ENCODE measurements at regions not wholly inside any gene's neighbourhood (a gene's known extent, or its start where the extent isn't known, plus 50 kb on each side); places are given as distances from the start of the nearest gene placed in this dataset.
"Not testable (repeated sequence)": the region's sequence is repeated elsewhere in the genome, so short reads cannot be mapped to it uniquely, and the experiment has no call there.

DNA sequence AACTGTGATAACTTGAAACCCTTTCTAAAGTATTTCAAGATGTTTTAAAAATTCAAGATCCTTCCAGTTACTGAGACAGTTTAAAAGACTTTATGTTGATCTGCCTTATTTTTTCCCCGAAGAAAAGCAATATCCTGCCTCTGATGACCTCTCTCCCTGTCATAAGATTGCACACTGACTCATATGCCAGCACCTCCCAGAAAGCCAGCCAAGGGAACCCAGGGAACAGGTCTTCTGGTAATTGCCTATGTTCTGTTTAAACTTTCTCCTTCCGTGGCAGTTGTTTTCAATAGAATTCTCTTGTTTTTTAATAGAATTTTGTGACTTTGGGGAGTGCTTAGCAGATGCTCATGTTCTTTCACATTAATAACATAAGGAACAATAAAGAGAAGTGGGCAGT lies 300.2 kb upstream of the PRKD1 start:
- no peak for DNase-seq

DNA sequence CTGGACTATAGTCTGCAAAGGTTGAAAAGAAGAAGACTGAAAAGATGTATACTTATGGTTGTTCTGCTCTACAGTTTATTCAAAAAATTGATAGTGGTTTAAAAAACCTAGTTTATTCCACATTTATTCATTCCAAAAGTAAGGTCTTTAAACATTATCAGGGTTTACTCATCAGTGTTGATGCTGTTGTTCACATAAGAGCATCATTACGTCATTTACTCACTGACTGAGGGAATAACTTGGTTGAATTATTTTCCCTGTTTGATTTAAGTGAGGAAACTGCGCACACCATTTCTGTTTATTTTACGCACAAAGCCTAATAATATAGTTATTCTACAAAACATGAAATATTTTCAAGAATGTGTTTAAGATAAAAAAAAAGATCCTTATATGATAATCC lies 303.1 kb upstream of the PRKD1 start:
- no peak for DNase-seq

DNA sequence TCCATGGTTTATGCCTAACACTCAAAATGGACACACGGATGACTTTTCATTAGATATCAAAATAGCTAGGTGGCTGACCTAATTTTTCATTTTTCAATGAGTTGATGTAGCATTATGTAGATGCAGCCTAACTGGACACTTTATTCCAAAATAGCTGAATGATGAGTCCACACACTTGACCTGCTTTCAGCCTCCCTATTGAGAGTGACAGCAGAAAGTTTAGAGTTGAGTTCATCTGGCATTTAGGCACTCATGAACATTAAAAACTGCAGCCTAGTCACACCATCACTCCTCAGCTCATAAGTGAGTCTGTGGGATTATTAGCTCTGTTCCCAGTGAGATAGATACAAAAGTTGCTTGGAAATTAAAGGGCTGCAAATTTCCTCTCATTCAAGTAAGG lies 307.3 kb upstream of the PRKD1 start:
- DNase-seq = no peak

DNA sequence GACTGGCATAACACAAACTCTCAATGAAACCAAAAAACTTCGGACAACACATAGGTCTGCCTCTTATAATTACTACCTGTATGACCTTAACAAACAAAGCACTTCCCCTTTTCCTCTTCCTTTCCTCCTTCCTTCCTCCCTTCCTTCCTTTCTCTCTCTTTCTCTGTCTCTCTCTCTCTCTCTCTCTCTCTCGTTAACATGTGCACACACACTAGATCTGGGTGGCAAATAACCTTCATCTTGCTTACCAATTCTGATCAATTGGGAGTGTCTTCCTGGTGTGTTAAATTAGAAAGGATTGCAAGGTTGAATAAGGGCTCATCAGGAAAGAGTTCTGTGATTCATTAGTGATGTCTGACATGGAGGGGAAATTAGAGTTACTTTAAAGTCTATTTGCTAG lies 307.8 kb upstream of the PRKD1 start:
- DNase-seq = no peak

DNA sequence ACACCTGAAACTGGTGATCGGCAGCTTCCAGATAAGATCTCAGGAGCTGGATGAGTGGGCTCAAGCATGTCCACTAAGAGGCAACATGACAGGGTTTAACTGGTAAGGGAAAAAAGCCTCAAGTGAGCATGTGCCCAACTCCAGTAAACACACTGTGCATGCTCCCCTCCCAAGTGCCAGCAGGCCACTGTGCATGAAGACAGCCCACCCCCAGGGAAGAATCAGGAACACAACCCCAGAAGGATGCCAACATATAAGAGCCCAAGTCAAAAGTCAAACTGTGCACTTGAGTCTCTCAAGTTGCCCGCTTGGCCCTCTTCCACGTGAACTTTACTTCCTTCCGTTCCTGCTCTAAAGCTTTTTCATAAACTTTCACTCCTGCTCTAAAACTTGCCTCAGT lies 311.3 kb upstream of the PRKD1 start:
- no peak for DNase-seq

DNA sequence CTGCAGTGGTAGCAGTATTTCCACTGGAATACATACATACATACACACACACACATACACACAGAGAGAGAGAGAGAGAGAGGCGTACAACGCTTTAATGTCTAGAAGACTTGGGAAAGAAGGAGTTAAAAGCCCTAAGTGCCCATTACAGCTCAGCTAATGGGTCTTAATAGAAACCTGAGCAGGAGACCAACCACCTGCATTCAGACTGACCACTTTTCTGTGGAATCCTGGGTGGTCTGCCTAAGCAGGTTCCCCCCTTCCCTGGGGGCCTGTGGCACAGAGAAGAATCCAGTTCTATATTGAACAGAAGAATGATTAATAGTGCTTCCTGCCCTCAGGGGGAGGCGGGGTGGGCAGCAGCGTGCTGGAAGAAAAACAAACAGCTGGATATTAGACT lies 312.4 kb upstream of the PRKD1 start:
- no peak for DNase-seq

DNA sequence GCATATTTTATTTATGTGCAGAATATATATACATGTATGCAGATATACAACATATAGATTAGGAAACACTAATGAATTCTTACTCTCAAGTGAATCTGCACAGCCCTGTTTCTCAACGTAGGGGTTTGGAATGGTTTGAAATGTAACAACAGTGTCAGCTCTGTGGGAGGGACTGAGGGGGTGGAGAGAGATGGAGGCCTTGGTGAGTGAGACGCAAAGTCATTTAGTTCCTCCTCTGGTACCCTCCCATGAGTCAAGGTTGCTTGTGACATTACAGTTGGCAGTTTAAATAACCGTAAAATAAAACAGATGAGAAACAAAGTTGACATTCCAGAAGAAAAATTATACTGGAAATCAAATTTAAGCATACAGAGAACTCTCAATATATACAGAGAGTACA lies 313.0 kb upstream of the PRKD1 start:
- no peak for DNase-seq

DNA sequence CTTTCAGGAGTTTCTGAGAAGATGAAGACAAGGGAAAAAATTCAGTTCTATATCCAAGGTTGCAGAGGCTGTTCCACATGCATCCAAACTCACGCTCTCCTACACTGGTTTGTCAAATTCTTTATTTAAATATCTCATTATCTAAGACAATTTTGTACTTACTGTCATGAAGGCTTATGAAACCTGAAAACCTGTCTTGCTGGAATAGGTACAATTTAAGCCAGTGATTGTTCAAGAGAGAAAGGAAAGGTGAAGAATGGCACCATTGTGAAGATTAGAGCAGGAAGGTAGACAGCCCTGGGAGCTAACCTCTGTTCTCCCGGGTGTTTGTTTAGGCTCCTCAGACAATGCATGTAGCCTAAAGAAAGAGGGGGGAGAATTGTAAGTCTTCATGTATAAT lies 315.1 kb upstream of the PRKD1 start:
- DNase-seq = no peak

DNA sequence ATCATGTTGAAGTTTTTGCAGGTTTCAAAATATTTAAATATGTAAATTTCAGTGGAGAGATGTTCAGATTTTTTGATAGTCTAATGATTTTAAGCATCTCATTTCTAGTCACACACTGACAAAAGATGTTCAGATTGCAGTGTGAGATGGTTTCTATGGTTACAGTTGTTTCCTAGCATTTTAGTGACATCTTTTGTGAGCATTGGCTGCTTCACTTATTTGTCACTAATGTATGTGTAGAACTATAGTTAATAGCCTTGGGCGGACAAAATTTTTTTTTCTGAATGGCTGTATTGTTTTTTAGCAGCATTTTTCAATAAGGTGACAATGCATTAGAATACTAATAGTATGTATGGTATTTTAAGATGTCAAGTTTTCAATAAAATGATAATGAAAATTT lies 315.6 kb upstream of the PRKD1 start:
- no peak for DNase-seq

DNA sequence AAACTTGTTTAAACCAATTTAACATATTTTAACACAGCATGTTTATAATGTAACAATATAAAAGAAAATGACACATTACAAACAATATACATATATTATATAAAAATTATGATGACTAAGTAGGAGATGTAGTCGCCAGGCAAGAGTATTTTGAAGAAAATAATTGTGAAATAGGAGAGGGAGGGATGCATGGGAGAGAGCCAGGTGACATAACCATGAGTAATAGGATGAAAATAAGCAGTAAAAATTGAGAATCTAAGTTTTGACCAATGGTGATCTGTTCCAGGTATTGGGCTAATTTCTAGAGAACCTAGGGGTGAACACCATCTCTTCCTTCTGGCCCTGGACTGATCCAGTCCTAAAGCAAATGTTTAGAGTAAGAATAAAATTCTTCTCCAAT lies 315.2 kb upstream of the G2E3 start:
- DNase-seq = no peak

DNA sequence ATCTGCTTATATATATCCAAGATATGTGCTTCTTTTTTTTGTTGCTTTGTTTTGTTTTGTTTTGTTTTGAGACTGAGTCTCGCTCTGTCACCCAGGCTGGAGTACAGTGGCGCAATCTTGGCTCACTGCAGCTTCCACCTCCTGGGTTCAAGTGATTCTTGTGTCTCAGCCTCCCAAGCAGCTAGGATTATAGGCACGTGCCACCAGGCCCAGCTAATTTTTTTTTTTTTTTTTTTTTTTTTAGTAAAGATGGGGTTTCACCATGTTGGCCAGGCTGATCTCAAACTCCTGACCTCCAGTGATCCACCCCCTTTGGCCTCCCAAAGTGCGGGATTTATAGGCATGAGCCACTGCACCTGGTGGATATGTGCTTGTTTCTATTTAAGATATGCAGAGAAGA lies 314.6 kb upstream of the G2E3 start:
- not testable (repeated sequence) for DNase-seq

DNA sequence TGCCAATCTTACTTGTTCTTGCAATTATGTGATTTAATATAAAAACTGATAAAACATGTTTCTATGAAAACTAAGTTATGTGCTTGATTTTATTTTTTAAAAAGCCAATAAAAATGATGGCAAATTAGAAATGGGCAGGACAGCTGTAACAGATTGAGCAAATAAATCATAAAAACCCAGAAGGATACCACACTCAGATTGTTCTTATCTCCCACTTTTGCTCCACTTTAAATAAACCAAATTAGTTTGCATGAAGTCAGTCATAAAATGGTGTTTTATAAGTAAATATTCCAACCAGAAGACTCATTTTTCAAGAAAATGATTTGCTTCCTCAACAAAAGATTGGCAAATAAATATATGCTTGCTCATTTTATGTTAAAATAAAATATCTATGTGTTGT lies 307.9 kb upstream of the G2E3 start:
- DNase-seq = no peak

DNA sequence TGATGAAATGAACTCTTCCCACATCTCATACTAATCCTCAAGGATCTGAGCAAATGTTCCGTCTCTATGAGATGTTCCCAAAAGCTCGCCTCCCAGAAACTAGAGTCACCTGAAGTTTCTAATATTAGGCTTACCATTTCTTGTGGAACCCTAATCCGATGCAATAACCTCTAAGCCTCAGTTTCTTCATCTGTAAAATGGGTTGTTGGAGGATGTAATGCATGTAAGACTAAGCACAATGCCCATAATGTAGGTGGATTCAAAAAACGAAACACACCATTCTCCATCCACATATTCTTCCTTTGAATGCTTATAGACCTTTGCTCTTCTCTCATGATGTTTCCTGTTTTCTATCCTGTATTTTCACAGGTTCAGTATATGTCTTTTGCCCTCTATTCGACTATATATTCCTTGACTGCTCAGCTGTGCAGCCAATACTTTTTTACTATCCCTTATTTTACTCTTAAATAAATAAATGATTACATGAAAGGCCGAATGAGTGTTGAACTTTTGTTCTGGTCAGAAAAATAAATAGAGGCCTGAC lies 307.3 kb upstream of the G2E3 start:
- no peak for DNase-seq

DNA sequence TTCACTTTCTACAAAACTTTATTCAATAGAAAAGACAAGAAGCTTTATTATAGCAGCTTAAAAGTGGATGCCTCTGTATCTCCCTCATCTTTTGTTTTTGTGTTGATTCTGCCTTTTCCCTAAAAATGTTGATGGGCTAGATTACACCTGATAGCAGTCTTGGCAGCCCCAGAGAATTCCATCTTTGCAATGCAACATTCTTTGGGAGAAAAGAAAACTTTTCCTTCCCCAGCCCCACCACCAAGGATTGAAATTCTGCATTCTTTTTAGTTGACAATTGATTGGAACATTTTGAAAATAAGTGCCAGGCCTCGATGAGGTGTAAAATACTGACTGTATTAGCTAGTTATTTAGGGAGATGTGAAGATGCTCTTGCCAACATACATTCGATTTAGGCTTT lies 306.8 kb upstream of the G2E3 start:
- DNase-seq = no peak

DNA sequence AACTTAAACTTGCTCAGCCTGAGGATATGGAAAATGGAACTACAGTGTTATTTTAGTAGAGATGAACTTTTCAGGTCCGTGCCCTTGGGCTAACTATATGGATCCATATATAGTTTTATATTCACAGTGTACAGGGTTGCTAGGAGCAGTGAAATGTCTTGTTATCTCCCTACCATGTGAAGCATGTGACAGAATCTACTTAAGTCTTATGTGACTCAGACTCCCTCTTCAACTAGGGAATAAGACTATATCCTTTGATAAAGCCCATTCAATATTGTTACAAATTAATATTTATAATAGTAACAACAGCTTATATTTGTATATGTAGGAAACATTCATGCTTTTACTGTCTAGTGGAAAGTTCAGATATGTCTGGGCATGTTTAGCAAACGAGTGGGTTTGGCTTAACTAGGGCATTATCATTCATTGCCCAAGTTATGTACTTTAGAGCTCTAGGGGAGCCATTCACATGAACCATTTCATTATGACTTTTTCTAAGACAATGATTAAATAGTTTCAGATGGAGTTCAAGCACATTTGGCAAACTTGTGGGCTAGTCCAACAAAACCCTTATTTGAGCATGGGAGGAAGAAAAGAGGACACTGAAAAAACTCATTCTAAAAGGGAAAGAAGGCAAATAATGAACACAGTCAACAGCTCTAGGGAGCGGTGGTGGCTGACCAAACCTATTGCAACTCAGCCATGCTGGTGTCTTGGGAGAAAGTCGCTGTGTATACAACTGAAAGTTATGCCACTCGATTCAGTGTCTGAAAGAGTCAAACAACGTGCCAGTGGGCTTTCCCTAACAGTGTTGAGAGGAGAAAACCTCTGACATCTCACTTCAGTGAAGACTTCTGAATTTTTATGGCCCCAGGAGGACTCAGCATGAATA lies 305.9 kb upstream of the G2E3 start:
- DNase-seq = no peak

DNA sequence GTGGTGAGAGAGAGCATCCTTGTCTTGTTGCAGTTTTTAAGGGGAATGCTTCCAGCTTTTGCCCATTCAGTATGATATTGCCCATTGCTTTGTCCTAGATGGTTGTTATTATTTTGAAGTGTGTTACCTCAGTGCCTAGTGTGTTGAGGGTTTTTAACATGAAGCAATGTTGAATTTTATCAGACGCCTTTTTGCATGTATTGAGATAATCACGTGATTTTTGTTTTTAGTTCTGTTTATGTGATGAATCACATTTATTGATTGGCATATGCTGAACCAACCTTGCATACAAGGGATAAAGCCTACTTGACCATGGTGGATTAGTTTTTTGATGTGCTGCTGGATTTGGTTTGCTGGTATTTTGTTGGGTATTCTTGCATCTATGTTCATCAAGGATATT lies 302.3 kb upstream of the G2E3 start:
- DNase-seq = no peak

DNA sequence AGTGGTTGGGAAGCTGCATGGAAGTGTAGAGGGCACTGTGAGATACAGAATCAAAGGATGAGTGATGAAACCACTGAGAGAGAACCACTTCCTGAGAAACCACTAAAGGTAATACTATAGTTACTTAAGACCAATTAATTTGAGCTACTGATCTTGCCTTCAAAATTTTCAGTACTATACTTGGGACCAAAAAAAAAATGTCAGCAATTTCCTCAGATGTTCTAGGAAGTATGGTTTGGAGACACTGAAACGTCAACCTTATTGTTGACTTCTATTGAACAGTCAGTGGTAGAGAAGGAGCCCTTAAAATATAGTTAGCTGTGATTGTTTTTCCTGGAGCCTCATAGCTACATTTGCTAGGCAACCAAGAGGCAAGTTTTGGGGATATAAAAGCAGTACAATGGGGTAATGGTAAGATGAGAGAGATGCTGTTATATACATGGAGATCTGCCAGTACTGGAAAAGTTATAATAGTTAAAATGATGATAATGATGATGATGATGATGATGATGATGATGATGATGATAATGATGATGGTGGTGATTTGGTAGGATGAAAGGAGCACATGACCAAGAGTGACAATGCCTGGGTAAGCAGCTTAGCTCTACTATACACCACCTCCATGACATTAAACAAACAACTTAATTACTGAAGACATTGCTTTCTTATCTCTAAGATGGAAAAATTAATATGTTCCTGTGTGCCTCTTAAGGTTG lies 300.9 kb upstream of the G2E3 start:
- no peak for DNase-seq

DNA sequence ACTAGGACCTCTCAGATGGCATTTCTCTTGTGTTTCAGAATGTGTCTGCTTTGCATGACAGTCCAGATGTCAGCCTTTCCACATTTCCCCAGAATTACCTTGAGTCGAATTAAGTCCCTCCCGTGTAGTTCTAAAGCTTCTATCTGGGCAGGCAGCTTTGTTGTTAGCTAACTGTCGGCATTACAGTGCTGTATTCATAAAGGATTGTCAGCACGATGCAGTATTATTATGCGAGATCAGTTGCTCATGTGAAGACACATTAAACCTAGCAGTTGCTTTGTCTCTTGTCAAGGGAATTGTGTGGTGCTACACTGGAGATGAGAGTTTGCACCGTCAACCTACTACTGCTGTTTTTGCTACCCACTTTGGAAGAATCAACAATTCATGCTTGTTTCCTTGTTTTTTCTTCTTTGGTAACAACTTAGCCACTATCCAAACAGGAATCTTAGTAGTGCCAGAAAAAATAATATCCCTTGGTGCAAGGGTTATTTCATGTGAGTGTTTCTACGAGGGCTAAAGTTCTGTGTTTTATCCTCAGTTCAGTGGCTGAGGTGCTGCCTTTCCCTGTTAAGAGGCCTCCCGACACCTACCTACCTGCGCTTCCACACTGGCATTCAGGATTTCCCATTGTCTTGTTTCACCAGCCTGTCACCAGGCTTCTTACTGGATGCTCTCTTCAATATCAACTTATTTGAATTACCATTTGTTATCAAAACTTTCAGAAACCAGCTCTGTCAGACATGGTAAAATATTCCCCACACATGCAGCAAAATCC lies 297.9 kb upstream of the G2E3 start:
- no peak for DNase-seq

DNA sequence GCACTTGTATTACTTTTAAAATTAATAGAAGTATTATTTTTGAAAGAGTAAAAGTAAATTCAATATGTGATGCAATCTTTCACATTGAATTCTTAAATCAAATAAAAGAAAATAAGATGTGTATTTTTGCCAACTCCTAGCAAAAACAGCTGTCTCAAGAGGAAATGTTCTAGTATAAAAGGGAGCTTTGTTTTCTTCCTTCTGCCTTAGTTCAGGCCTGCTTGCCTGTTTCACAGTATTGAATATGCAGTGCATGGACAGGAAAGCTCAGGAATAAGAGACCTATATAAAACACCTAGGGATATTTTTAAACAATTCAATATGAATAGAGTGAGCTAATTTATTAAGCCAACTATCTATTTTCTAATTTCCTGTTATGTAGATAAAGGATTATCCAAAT lies 294.8 kb upstream of the G2E3 start:
- DNase-seq = no peak

DNA sequence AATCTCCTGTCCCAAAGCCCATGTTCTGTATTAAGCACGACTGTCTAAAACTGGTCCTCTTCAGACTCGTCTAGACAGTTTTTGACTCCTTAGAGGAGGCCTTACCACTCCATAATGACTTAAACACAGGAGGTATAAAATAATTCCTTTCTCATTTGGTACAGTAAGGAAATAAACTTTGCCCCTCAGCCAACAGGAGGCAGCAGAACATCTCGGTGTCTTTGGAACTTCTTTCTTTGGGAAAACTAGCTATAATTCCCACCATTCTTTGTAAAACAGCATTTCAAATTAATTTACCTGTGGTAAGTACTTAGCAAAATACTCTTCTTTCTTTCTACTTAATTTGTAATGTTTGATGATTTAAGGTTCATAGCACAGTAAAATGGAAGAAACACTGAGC lies 292.7 kb upstream of the G2E3 start:
- DNase-seq = no peak

DNA sequence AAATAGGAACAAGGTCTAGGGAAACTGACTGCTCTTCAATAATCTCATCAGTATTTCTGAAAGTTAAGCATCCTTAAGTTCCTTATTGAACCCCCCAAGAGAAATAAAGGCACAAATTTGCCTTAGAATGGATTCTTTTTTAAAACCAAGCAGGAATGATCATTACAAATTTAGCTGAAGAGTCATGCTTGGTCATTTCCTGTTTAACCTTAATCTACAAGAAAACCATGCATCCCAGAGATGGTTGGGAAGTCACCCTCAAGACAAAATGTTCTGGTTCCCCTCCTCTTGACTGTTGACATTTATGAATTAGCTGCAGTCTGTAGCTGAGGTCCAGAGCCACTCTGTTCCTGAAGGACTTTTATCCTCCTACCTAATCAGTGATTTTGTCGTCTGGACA lies 291.8 kb upstream of the G2E3 start:
- no peak for DNase-seq

DNA sequence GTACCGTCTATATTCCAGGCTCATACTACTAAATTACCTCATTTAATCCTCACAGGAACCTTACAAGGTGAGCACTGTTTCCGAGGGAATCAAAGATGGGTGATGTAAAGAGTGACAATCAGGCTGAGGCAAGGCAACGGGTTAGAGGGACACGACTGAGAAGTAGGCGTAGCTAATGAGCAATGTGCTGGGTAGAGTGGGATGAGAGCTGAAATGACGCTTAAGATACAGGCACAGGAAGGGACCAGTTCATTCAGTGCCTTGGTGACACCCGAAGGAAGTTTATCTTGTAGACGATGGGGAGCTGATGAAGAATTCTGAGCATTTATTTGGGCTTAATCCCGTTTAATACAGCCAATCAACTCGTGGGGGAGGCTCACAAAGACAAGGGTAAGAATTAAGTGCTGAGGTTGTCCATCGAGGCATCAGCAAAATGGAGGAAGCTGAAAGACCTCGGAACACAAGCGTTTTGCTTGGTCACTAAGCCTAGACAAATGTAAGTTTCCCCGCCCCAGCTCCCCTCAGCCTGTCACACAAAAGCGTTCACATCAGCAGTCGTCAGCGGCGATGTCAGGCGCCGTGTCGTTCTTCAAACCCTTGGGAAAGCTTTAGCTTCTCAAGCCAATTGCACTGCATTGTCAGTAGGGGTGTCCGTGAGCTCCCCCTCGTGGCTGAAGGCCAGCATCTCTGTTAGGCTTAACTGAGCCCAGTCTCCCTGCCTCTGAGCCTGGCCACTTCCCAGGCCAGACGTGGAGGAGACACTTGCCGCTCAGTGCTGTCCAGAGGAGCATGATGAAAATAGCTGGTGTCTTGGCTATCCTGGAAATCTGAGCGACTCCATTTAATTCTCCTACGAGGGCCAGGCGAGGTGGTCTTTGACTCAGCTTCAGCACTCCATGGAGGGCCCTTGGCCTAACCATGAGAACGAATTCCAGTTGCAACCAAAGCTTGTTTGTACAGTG lies 288.5 kb upstream of the G2E3 start:
- peak; percentile 76 for DNase-seq

All from NCI-H1092 treated with DMSO at 0.1 percent for 48 hours (cell line).